Glutamatergic neuron (in vitro differentiated cells): ENCODE measurements at regions not wholly inside any gene's neighbourhood (a gene's known extent, or its start where the extent isn't known, plus 50 kb on each side); places are given as distances from the start of the nearest gene placed in this dataset.

ENCODE experiments used
- DNase-seq: peaks from one replicate; pipeline ENCODE4 v3.0.0; 2022
- H3K27ac Mint-ChIP-seq: one replicate; pipeline ENCODE4 v1.8.0; 2020; ENCODE audit warnings: mild to moderate bottlenecking, mixed read lengths, inconsistent platforms; ENCODE audit not compliant: unreplicated experiment
- H3K27me3 Mint-ChIP-seq: one replicate; pipeline ENCODE4 v1.8.0; 2020; ENCODE audit warnings: mild to moderate bottlenecking, moderate library complexity, mixed read lengths, inconsistent platforms; ENCODE audit not compliant: unreplicated experiment
- H3K36me3 Mint-ChIP-seq: one replicate; pipeline ENCODE4 v1.8.0; 2020; ENCODE audit warnings: mild to moderate bottlenecking, mixed read lengths, inconsistent platforms; ENCODE audit not compliant: unreplicated experiment
- H3K4me1 Mint-ChIP-seq: one replicate; pipeline ENCODE4 v1.8.0; 2020; ENCODE audit warnings: mild to moderate bottlenecking, low read depth, mixed read lengths, inconsistent platforms; ENCODE audit not compliant: unreplicated experiment
- H3K4me3 Mint-ChIP-seq: one replicate; pipeline ENCODE4 v1.8.0; 2020; ENCODE audit warnings: mild to moderate bottlenecking, mixed read lengths, inconsistent platforms; ENCODE audit not compliant: unreplicated experiment
- H3K9me3 Mint-ChIP-seq: one replicate; pipeline ENCODE4 v1.8.0; 2020; ENCODE audit warnings: mild to moderate bottlenecking, moderate library complexity, mixed read lengths, inconsistent platforms; ENCODE audit not compliant: unreplicated experiment
- CTCF ChIP-seq: fragments of 200-600 bp; sonication (generic); IDR thresholded peaks from one replicate; pipeline ENCODE4 v1.5.0; 2021; ENCODE audit not compliant: partially characterized antibody, unreplicated experiment

GRCh38 chr1:82227306-82228095 lies 426.8 kb downstream of the ADGRL2 start:
- Mint-ChIP-seq H3K27me3 (no peaks in the 10 kb centered on the region), H3K36me3 (no peaks in the 10 kb centered on the region), H3K27ac (no peak overlapping the region), H3K4me3 (no peak overlapping the region), H3K4me1 (peaks cover 12% of the 10 kb centered on the region), H3K9me3 (no peaks in the 10 kb centered on the region)
- no peak for TF ChIP-seq CTCF
- DNase-seq = no peak

- Mint-ChIP-seq H3K27ac (no peak overlapping the region), H3K4me1 (peaks cover 12% of the 10 kb centered on the region), H3K9me3 (no peaks in the 10 kb centered on the region), H3K27me3 (no peaks in the 10 kb centered on the region), H3K36me3 (no peaks in the 10 kb centered on the region), H3K4me3 (no peak overlapping the region)
- no peak for DNase-seq
- TF ChIP-seq CTCF = no peak
Measured at GRCh38 chr1:82226186-82226505, 425.4 kb downstream of the ADGRL2 start.

GRCh38 chr1:82225421-82226185 lies 424.9 kb downstream of the ADGRL2 start:
- Mint-ChIP-seq H3K27ac (no peak overlapping the region), H3K4me1 (peaks cover 12% of the 10 kb centered on the region), H3K9me3 (no peaks in the 10 kb centered on the region), H3K36me3 (no peaks in the 10 kb centered on the region), H3K4me3 (no peak overlapping the region), H3K27me3 (no peaks in the 10 kb centered on the region)
- no peak for TF ChIP-seq CTCF
- DNase-seq = no peak

- Mint-ChIP-seq H3K36me3 (no peaks in the 10 kb centered on the region), H3K27ac (no peak overlapping the region), H3K4me3 (no peak overlapping the region), H3K9me3 (no peaks in the 10 kb centered on the region), H3K27me3 (no peaks in the 10 kb centered on the region), H3K4me1 (peaks cover 12% of the 10 kb centered on the region)
- no peak for TF ChIP-seq CTCF
- DNase-seq = no peak
Measured at GRCh38 chr1:82223091-82223490, 422.4 kb downstream of the ADGRL2 start.

GRCh38 chr1:82221721-82222120 lies 421.0 kb downstream of the ADGRL2 start:
- no peak for TF ChIP-seq CTCF
- Mint-ChIP-seq H3K9me3 (no peaks in the 10 kb centered on the region), H3K27ac (no peak overlapping the region), H3K4me3 (no peak overlapping the region), H3K36me3 (no peaks in the 10 kb centered on the region), H3K4me1 (peaks cover 9% of the 10 kb centered on the region), H3K27me3 (no peaks in the 10 kb centered on the region)
- no peak for DNase-seq
